ENCODE measurements at regions not wholly inside any gene's neighbourhood (a gene's known extent, or its start where the extent isn't known, plus 50 kb on each side); places are given as distances from the start of the nearest gene placed in this dataset.
A peak's percentile ranks its signal among the peaks of the same experiment; 100 is the strongest.

GRCh38 chr18:63071701-63072141 is 247.8 kb downstream of the BCL2 start:
- no peak for DNase-seq

- no peak for DNase-seq
Observed at GRCh38 chr18:63070767-63071502, 248.6 kb downstream of the BCL2 start.

- DNase-seq, result no peak
Observed at GRCh38 chr18:63069496-63069895, 250.1 kb downstream of the BCL2 start.

- DNase-seq, result no peak
Observed at GRCh38 chr18:63067939-63068338, 251.6 kb downstream of the BCL2 start.

- no peak for DNase-seq
Observed at GRCh38 chr18:63065172-63065571, 254.4 kb downstream of the BCL2 start.

- DNase-seq, result no peak
Observed at GRCh38 chr18:63063171-63063570, 256.4 kb downstream of the BCL2 start.

GRCh38 chr18:63062246-63062645 is 257.3 kb downstream of the BCL2 start:
- no peak for DNase-seq

- no peak for DNase-seq
Observed at GRCh38 chr18:63061303-63061702, 258.3 kb downstream of the BCL2 start.

GRCh38 chr18:63058521-63058920 is 261.0 kb downstream of the BCL2 start:
- DNase-seq, result no peak

- no peak for DNase-seq
Observed at GRCh38 chr18:63057707-63058106, 261.9 kb downstream of the BCL2 start.

- no peak for DNase-seq
Observed at GRCh38 chr18:63054901-63055584, 264.5 kb downstream of the BCL2 start.

GRCh38 chr18:63051928-63052327 is 267.6 kb downstream of the BCL2 start:
- no peak for DNase-seq

- peak in 1 of 2 donors; percentile 28 for DNase-seq
Observed at GRCh38 chr18:63050667-63051395, 268.7 kb downstream of the BCL2 start.

GRCh38 chr18:63046375-63046774 is 273.2 kb downstream of the BCL2 start:
- no peak for DNase-seq

GRCh38 chr18:63043516-63043915 is 276.1 kb downstream of the BCL2 start:
- no peak for DNase-seq

GRCh38 chr18:63042351-63042750 is 277.2 kb downstream of the BCL2 start:
- no peak for DNase-seq

- no peak for DNase-seq
Observed at GRCh38 chr18:63040788-63041410, 278.7 kb downstream of the BCL2 start.

GRCh38 chr18:63037491-63037890 is 282.1 kb downstream of the BCL2 start:
- DNase-seq, result no peak

- DNase-seq, result no peak
Observed at GRCh38 chr18:63031375-63031774, 288.2 kb downstream of the BCL2 start.

Data from CD4-positive, alpha-beta T cell treated with Interleukin-1 beta for 1 hour (primary cell).